ENCODE measurements at regions not wholly inside any gene's neighbourhood (a gene's known extent, or its start where the extent isn't known, plus 50 kb on each side); places are given as distances from the start of the nearest gene placed in this dataset.

- ATAC-seq: peak; percentile 66; the same call in 1 of the 3 replicates
- TF ChIP-seq POU6F1 (CRISPR knock-in tag; IDR thresholded peaks at IDR 0.05; ENCODE audit: borderline replicate concordance, low read depth): no peak
- no peak for TF ChIP-seq ZFP3 (CRISPR knock-in tag; IDR thresholded peaks at IDR 0.05)
- TF ChIP-seq ZC3H10 (CRISPR knock-in tag; IDR thresholded peaks at IDR 0.05): no peak
- no peak for TF ChIP-seq CSDC2 (CRISPR knock-in tag; IDR thresholded peaks at IDR 0.05)
- TF ChIP-seq OSR1 (CRISPR knock-in tag; IDR thresholded peaks at IDR 0.05): no peak
- no peak for TF ChIP-seq GLIS3 (CRISPR knock-in tag; IDR thresholded peaks at IDR 0.05)
- TF ChIP-seq TSHZ2 (CRISPR knock-in tag; IDR thresholded peaks at IDR 0.05): no peak
- TF ChIP-seq PPARA (CRISPR knock-in tag; IDR thresholded peaks at IDR 0.05; ENCODE audit: borderline replicate concordance): no peak
- no peak for TF ChIP-seq ZNF70 (CRISPR knock-in tag; IDR thresholded peaks at IDR 0.05)
- no peak for TF ChIP-seq CSRNP3 (CRISPR knock-in tag; IDR thresholded peaks at IDR 0.05)
- no peak for TF ChIP-seq ZNF565 (CRISPR knock-in tag; conservative IDR thresholded peaks at IDR 0.05; ENCODE audit: low read depth)
- no peak for TF ChIP-seq ZFP30 (CRISPR knock-in tag; IDR thresholded peaks at IDR 0.05)
- TF ChIP-seq TOX (CRISPR knock-in tag; IDR thresholded peaks at IDR 0.05; ENCODE audit: borderline replicate concordance): no peak
- TF ChIP-seq TCF4 (CRISPR knock-in tag; IDR thresholded peaks at IDR 0.05; ENCODE audit: borderline replicate concordance): no peak
- no peak for TF ChIP-seq ESRRG (CRISPR knock-in tag; IDR thresholded peaks at IDR 0.05)
- TF ChIP-seq BACH2 (CRISPR knock-in tag; IDR thresholded peaks at IDR 0.05; ENCODE audit: borderline replicate concordance): no peak
- TF ChIP-seq CREB5 (CRISPR knock-in tag; IDR thresholded peaks at IDR 0.05; ENCODE audit: low read depth): no peak
- no peak for TF ChIP-seq ZNF8 (CRISPR knock-in tag; IDR thresholded peaks at IDR 0.05)
Observed at GRCh38 chr14:38721822-38722431, 381.1 kb downstream of the SEC23A start.

GRCh38 chr14:38718519-38718918, 384.5 kb downstream of the SEC23A start:
- ATAC-seq: no peak
- TF ChIP-seq RARB (CRISPR knock-in tag; IDR thresholded peaks at IDR 0.05) (no peak), ZFP30 (CRISPR knock-in tag; IDR thresholded peaks at IDR 0.05) (no peak), CSRNP3 (CRISPR knock-in tag; IDR thresholded peaks at IDR 0.05) (no peak), ZNF565 (CRISPR knock-in tag; conservative IDR thresholded peaks at IDR 0.05; ENCODE audit: low read depth) (no peak), ISL1 (CRISPR knock-in tag; IDR thresholded peaks at IDR 0.05) (no peak), CSDC2 (CRISPR knock-in tag; IDR thresholded peaks at IDR 0.05) (no peak), PATZ1 (CRISPR knock-in tag; IDR thresholded peaks at IDR 0.05; ENCODE audit: borderline replicate concordance) (no peak), ZFP3 (CRISPR knock-in tag; IDR thresholded peaks at IDR 0.05) (no peak), OSR1 (CRISPR knock-in tag; IDR thresholded peaks at IDR 0.05) (no peak), PPARA (CRISPR knock-in tag; IDR thresholded peaks at IDR 0.05; ENCODE audit: borderline replicate concordance) (no peak), ESRRG (CRISPR knock-in tag; IDR thresholded peaks at IDR 0.05) (no peak), ZC3H10 (CRISPR knock-in tag; IDR thresholded peaks at IDR 0.05) (no peak), ARNTL (CRISPR knock-in tag; IDR thresholded peaks at IDR 0.05; ENCODE audit: borderline replicate concordance, low read depth) (no peak), SNAI2 (CRISPR knock-in tag; IDR thresholded peaks at IDR 0.05) (no peak), GLIS3 (CRISPR knock-in tag; IDR thresholded peaks at IDR 0.05) (no peak)

All from SK-N-SH treated with all-trans-retinoic acid at 6 μM for 48 hours (cell line).